GM18873 (cell line): ENCODE measurements at regions not wholly inside any gene's neighbourhood (a gene's known extent, or its start where the extent isn't known, plus 50 kb on each side); places are given as distances from the start of the nearest gene placed in this dataset.

Experiments
- ATAC-seq: cut with Tn5 transposase; IDR thresholded peaks from one replicate; pipeline ENCODE4 v1.9.1; 2021; ENCODE audit warnings: mild to moderate bottlenecking, moderate library complexity, moderate number of reproducible peaks; ENCODE audit not compliant: unreplicated experiment, low FRiP score

DNA sequence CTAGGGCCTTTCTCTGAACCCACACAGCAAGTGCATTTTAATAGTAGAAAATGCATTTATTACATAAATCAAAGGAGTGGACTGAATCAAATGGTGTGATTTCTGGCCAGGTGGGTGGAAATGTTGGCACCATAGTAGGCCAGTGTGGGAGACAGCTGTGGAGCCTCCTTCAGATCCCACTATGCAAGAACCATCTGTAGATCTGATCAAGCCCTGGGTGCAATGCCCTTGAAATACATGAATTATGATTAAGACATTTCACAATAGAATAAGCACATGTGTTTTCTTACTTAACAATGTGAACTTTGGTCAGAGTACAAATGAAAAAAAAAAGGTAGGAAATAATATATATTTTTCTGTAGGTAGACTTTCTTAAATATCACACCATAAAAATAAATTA is 204.3 kb downstream of the PCDH7 start:
- no peak for ATAC-seq

DNA sequence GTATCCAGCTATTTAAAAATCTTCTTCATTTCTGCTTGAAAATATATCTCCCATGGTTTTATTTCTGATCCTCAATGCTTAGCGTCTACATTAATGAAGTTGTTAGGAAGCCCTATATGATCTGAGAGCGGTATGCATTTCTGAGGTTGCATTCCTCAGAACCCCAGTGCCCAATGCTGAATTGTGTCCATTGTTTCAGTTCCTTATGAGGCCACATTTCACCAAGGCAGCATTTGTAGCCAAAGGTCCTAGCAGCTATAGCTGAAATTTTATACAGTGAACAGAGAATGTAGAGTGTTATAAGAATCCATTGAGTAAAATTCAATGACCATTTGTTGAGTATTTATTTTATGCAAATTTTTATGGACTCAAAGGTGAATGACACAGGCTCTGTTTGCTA is 209.5 kb downstream of the PCDH7 start:
- no peak for ATAC-seq

DNA sequence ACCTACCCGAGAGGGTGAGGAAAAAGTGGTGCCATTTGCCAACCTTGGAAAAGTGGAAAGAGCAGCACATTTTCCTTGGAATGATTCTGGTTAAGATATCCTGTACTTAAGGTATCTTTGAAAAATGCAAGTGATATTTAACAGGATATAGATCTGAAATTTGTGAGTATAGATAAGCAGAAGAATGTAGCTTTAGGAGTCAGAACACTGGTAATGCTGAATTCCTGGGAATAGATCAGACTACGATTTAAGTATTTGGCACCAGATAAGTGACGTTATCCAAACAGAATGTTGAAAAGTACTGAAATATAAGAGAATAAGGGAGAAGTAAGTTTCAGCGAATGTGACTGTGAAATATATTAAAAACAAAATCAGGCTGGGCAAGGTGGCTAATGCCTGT is 210.1 kb downstream of the PCDH7 start:
- no peak for ATAC-seq

DNA sequence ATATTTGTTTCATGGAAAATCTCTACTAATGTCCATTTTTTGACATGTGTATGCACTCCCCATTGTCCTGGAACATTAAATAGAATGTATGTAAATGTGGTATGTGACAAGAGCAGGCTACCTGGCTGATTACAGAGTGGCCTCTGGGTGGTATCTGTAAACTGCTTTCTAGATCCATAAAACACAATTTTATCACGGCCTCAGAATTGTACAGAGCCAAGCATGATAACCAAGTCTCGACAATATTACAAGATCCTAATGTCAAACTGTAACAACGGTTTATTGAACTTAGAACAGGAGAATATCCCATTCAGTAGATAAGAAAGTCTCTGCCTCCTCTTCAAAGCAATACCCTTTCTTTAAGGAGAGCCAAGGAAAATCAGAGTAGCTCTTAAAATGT is 212.4 kb downstream of the PCDH7 start:
- ATAC-seq: no peak

DNA sequence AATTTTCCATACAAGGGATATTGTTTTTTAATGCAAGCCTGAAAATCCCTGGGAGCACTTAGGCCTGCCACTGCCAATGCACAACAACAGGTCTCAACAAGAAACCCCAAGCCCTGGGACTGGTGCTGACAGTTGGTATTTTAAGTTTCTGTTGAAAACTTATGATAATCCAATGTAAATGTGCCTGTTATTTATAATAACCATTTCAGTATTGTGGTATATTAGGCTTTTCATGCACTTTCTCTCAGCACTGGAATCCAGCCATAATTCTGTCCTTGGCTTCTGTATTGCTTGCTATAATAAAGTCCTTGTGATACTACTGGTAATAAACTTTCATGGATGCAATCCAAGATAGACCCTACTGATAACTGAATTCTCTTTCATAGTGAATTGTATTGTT is 218.9 kb downstream of the PCDH7 start:
- ATAC-seq: no peak

DNA sequence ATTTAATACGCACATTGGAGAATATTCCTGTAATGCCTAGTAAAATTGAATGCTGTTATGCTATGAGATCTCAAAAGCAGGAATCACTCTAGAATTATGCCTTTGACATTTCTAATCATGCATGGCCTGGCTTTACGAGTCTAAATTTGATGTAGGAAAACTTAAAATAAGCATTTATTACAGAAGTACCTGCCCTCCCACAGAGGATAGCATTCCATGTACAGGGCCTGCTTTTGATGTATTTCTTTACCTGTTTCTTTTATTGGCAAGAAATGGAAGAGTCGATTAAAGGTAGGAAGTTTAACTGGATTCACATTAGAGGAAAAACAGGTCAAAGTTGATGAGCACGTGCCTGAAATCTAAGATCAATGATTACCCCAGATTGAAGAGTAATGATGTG is 219.5 kb downstream of the PCDH7 start:
- no peak for ATAC-seq

DNA sequence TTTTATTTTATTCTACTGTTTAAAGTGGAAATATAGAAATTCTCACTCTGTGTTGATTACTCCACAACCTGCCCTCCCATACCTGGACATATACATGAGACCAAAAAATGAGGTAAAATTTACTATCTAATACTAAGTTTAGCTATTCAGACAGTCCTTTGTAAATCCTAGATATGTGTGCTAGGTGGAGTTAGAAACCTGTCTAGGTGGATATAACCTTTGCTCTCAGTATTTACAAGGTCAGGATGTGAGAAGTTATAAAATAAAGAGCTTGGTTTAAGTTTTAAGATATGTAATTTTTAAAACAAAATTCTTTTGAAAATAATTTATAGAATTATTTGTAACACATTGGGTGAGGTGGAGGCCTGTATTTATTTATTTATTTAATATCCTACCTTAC is 221.5 kb downstream of the PCDH7 start:
- no peak for ATAC-seq

DNA sequence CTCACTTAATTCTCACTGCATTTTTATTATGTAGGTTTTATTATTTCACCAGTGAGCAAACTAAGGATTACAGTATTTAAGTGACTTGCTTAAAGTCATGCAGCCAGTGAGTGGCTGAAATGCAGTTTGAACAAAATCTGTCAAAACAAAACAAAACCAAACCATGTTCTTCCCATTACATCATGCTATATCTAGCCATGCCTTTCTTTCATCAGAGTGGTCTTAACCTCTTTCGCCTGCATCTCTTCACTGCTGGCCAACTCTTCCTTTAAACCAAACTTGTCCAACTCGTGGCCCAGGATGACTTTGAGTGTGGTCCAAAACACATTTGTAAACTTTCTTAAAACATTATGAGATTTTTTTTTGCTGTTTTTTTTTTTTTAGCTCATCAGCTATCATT is 223.2 kb downstream of the PCDH7 start:
- no peak for ATAC-seq

DNA sequence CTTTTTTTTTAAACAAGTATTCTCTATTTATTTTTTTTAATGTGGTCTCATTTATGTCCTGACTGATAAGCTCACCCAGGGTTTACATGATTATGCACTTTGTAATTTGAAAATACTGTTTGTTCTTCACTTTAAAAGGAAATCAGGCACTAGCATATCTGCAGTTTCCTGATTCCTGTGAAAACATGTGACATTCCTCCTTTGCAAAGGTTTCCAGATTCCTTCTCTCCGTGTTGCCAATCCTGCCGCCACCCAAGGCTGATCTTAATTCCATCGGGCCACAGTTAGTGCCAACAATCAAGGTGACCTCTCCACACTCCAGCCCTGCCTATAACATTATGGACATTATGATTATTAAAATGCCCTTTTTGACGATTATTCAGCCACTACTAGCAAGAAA is 225.4 kb downstream of the PCDH7 start:
- ATAC-seq: no peak

DNA sequence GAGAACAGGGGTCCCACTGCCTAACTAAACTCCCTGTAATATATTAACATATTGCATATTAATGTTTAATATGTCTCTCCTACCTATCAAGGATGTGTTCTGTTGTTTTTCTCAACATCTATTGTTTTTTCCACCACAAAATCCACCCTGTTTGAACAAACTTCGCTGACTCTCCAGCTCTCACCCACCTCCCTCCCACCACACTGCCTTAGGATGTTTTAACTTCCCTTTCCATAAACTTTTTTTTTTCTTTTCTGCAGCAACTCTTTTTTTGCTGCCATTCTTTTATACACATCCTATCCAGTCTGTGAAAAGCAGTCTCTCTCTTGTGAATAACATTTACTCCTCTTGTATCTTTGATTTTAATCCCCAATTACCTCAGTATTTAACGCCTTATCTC is 226.1 kb downstream of the PCDH7 start:
- ATAC-seq: no peak

DNA sequence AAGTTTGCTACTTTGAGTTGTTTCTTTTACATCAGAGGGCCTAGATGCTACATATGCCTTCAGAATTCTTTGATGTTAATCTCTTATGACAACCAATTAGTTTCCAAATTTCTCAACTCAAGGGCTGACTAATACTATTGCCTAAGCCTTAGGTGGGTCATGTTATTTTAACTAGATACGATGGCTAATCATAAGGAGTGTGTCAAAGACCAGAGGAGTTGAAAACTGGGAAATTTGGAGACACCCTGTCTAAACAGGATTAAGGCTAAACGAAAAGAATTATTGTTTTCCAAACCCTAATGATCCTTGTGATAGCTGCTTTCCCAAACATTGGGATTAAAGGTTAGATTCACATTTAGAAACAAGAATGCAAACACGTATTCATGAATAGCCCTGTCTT is 228.5 kb downstream of the PCDH7 start:
- no peak for ATAC-seq

DNA sequence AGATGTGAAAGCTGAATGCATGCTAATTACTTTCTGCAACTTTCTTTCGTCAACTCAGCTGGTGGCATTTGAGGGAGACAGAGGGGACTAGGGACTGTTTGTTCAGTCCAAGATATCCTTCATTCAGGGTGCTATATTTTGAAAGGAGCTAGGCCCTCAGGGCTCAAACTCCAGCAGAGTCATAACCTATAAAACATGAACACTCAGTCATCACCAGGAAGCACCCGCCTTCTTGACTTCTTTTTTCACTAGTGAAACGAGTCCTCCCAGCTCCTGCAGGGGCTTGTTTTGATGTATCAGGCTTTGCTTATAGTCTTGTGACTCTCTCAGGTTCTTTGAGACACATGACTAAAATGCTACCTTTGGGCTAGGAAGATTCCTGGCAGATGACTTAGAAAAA is 230.6 kb downstream of the PCDH7 start:
- ATAC-seq: no peak

DNA sequence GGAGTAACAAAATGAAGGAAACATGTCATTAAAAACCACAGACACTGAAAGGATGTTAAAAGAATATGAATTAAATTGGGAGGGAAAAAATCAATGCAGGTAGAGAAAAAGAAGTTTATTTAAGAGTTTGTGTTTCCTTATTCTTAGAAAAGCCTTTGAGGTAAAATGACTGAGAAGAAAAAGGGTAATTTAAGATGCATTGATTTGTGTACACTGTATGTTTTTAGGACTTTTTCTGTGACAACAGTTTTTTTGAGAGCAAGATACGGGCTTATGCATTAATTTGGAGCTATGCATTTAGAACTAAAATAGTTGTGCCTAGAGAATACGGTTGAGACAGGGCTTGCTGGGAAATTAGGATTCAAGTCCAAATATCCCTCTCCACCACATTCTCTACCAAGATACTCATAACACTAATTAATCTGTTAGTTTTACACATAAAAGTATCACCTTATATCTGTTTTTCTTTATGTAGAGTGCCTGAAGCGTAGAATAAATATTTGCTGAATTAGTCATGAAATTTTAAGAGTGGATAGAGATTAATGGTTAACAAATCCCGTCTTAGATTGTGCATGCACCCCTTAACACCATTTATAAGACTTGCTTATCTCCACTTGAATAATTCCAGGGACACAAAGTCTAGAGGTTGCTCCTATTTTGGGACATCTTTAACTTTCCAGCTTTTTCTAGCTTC is 232.5 kb downstream of the PCDH7 start:
- ATAC-seq: no peak

DNA sequence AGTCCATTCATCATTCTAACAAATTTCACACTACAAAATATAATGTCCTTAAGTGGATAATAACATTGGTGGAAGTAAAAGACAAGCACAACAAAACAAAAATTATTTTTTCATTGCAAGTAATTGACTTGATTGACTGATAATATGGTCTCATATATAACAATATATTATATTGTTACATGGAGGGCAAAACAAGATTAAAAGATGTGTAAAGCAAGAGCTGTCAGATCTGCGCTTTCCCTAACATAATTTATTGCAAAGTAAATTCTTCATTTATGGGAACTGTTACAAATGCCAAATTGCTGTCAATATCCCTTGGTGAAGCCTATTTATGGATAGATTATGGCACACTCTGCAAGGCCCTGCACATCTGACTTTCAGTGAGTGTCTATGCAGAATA is 233.6 kb downstream of the PCDH7 start:
- ATAC-seq: no peak

DNA sequence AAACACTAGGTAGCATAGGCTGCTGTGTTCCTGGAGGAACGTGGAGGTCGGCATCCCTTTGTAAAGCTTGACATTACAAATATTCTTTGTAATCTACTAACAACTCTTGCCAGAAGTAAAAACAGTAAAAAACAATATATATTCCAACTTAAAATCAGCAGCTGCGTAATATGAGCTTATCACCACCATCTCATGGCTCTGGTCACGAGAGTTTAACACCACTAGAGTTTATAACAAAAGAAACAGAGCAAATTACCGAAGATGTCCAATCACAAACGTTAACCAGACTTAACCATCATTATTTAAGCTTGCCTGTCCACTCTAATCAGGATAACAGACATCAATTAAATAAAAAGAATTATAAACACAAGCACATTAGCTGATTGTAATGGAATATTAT is 236.7 kb downstream of the PCDH7 start:
- ATAC-seq: no peak

DNA sequence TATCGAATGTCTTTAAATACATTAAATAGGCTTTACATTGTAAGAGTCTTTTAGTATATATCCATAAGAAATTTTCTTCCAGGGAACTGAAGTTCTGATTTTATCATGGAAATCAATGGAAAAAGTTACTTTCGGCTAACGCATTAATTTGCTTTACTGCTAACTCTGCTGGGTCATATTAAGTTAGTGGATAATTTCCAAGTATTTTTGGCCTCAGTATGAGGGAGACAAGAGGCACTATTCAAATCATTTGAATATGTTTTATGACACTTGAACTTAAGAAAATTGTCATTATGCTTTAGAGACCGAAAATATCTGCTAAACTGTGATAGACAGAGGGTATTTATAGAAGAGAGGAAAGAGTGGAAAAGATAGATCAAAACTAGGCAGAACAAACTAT is 237.5 kb downstream of the PCDH7 start:
- no peak for ATAC-seq

DNA sequence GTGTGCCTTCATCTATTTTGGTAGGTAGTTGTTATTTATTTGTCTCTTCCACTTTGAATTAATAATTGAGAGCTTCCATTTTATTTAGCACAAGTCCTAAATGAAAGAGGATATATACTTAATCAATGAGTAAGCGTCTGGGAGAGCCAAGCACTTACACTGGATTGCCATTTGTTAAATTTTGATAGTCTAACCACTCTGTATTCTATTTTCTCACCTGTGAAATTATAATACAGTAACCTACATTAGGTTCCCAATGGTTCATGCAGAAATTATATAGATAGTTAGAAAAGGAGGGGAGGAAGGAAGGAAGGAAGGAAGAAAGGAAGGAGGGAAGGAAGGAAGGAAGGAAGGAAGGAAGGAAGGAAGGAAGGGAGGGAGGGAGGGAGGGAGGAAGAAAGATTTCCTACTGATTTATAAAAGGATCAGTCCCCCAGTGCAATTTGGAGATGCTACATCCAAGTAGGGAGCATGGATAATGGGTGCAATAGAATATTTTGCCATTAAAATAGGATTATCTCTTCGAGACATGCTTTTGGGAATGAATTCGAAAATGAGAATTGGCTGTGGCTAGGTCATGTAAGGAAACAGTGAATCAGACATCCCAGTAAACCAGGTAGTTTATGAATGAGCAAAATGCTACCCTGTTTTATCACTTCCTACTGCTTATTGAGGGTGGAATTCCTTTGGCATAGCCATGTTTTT is 239.8 kb downstream of the PCDH7 start:
- ATAC-seq: no peak

DNA sequence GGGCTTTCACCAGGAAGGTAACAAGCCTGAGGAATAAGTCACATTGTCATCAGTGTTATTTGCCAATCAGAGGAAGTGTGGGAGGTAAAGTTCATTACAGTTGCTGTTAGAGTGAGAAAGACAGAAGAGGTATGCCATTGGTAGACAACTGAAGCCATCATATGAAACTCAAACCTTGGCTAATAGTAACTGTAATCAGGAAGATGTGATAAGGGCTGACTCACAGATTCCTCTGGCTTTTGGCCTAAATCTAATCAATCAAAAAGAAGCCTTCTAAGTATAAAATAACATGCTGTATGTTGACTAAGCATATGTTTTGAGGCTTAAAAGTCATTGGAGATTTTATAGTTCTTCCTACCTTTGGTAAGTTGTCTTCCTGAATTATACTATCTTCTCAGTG is 242.8 kb downstream of the PCDH7 start:
- no peak for ATAC-seq

DNA sequence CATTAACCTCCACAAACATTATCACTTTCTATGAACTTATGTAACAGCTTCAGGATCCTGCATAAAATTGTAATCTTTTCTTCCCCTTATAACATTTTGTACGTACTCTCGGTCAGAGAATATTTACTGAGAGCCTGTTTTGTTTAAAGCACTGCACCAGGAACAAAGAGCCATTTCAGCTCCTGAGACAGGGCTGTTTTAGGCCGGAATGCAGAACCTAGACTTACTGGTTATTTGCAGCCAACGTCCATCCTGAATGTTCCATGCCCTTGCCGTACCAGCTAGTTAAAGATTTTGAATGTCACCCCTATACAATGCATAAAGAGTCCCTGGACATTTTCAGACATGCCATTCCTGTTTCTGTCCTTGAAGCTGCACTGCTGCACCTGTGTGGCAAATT is 248.8 kb downstream of the PCDH7 start:
- no peak for ATAC-seq

DNA sequence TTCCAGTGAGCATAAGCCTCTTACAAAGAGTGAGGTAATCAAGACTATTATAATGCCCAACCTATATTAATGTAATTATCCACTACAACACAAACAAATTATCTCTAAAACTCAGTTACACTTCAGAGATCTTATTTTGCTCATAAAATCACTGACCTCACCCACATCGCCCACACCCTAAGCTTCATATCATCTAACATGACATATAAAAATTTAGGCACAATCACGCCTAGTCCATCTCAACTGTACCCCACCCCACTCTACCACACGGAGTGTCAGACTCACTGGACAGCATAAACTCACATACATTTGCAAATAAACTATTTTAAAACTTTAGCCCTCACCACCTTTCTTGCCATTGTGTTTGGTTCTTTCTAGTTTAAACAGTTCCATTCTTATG is 252.4 kb downstream of the PCDH7 start:
- ATAC-seq: no peak

DNA sequence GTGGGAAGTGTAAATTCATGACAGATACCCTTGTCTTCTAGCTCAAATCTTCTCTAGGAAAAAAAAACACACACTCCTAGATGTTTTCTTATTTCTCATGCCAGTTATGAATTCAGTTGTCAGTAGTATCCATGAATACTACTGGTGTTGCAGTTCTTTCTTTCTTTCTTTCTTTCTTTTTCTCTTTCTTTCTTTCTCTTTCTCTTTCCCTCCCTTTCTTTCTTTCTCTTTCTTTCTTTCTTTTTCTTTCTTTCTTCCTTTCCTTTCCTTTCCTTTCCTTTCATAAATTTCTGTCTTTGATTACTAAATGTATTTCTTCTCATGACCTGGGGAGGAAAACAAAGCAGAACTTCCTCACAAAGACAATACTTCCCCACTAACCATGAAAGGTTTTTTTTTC is 253.8 kb downstream of the PCDH7 start:
- no peak for ATAC-seq

DNA sequence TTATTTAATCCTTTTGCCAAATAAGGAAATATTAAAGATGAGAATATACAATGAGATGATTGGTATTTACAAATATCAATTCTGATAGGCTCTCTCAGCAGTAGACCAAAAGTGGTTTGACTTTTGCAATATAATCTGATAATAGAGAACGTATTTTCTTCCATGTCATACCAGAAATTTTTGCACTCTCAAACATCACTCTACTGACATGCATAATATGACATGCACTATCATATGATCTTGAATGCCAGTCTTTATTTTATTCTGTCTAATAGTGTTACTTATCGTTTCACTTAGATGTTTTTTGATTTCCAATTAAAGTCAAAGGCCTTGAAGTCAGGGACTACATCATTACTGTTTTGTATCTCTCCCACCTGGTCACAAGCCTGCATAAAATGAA is 259.2 kb downstream of the PCDH7 start:
- no peak for ATAC-seq

DNA sequence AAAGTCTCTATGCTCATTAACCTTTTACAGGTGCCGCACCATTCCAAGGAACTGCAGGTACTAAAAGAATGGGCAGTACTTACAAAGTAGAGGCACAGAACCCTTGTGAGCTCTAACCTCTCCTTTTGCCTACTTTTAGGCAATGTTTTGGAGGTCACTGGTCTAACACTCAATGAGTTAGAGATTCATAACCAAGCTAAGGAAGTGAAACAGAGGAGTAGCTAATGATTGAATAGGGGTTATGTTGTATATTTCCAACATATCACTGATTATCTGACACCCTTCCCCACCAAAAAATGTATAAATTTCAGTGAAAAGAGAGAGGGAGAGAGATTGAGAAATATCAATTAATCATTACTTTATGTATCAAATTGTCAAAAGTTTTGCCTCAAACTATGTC is 269.3 kb downstream of the PCDH7 start:
- no peak for ATAC-seq
